Suppressor macrophage treated with lipopolysaccharide for 4 hours (primary cell): ENCODE measurements at regions not wholly inside any gene's neighbourhood (a gene's known extent, or its start where the extent isn't known, plus 50 kb on each side); places are given as distances from the start of the nearest gene placed in this dataset.

Experiments used
- DNase-seq: peaks from one replicate; pipeline ENCODE4 v3.0.0-alpha.2; 2020

DNA sequence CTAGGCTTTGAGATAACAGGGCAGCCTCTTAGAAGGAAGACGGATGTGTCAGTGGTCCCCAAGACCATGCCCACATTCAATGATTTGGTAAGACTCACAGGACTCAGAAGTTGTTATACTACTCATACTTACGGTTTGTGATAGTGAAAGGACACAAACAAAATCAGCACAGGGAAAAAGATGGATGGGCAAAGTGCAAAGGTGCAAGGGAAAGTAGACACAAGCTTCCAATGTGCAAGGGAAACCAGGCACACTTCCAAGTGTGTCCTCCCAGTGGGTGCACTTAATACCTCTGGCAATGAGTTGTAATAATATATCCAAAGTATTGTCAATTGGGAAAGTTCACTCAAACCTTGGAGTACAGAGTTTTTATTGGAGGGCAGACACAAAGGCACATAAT is 53.8 kb upstream of the VCX start:
- no peak for DNase-seq

DNA sequence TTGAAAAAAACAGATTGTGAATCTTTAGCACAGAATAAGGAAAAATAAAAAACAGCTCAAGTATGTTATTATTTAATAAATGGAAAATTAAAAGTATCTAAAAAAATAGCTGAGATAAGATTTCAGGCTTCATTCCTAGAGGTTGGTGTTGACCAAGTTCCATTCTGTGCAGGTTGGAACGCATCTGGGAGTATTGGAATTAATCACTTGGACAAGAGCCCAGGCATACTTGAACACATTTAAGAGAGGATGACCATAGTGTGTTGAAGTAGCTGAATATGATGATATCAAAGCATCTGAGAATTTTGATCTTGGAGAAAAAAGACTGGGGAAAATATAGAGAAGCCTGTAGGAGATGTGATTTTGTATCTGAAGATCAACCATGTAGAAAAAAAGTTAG is 54.6 kb upstream of the VCX start:
- DNase-seq: no peak

DNA sequence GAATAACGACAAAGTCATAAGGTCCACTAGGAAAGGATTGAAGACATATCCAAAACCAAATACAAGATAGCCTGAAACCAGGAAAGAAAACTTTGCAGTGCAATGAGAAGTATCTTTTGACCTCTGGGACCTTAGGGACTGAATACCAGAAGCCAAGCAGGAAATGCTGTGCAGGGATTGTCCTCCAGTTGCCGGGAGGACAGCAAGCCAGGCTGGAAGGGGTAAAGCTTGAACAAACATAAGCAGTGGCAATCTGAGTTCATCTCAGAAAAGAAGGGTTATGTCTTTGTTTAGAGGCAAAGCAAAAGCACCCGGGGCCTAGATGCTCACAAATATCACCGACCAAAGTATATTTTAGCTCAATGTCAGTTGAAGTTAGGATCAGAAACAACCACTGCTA is 55.3 kb upstream of the VCX start:
- DNase-seq: no peak

DNA sequence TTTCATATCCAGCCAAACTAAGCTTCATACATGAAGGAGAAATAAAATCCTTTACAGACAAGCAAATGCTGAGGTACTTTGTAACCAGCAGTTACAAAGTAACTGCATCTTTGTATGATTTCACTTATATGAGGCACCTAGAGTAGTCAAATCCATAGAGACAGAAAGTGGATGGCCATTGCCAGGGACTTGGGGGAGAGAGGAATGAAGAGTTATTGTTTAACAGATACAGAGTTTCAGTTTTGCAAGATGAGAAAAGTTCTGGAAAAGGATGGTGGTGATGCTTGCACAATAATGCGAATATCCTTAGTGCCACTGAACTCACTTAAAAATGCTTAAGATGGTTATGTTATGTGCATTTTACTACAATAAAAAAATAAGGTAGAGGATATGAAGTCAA is 58.4 kb upstream of the VCX start:
- DNase-seq: no peak

DNA sequence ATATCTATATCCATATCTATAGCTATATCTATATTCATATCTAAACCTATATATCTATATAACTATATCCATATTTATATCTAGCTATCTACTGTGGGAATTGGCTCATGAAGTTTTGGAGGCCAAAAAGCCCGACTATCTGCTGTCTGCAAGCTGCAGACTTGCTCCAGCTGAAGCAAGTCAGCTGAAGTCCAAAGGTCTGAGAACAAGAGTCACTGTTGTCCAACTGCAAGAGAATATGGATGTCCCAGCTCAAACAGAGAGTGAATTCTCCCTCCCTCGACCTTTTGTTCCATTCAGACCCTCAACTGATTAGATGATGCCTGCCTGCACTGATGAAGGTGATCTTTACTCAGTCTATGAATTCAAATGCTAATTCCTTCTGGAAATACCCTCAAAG is 63.3 kb upstream of the VCX start:
- no peak for DNase-seq

DNA sequence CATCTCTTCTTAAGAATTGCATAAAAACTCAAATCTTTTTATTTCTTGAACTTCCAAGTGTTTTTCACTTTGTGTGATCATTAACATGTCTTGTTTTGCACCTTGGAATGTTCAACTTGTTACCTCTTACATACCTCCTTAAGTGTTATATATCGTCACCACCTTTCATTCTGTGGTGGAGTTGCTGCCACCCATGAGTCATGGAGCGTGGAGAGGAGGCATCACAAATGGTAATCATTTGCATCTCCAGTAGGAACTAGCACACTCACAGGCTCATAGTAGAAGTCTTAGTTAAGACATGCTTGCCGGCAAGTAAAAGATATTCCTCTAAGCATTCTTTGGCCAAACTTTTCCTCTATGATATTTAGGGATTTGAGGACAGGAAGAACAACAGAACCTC is 67.0 kb upstream of the VCX start:
- no peak for DNase-seq

DNA sequence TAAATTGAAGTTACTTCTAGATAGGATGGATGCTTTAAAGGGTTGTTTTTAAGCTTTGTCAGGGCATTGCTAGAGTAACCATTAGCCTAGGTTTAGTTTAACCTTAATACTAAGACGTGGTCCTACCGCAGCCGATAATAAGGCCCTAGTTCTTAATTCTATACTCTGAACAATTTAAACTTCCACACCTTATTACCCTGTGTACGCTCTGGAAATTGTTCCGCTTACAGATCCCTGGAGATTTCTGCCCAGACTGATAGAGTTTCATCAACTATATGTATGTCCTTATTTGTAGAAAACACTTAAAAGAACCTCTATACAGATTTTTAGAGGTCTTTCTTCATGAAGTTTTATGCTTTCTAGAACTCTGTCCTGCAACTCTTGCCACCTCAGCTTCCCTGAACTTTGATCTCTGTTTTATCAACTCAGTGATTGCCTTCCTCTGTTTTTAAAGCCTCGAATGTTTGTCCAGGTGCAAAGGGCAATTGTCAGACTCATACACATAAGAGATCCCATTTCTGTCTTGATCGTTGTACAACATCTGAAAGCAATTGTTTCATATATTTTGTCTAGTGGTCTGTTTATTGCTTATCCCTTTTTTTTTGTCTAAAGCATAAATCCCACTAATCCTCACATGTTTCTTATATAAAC is 71.1 kb upstream of the VCX start:
- DNase-seq: no peak

DNA sequence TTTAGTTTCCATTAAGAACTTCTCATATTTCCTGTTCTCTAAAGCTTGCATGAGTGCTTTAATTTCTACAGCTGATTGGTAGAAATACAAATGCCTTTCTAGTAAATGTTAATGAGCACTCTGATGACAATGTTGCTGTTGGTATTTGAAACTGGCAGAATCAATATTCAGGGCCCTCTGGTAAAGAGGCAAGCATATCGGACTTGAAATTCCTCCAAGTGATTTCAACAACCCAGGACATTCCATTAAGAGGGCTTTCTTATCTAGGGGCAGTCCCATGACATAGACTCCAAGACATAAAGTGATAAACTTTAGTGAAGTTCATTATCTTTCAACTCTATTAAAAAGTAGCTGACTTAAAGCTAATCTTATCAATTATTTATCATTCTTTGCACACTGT is 83.1 kb upstream of the VCX start:
- DNase-seq: no peak

DNA sequence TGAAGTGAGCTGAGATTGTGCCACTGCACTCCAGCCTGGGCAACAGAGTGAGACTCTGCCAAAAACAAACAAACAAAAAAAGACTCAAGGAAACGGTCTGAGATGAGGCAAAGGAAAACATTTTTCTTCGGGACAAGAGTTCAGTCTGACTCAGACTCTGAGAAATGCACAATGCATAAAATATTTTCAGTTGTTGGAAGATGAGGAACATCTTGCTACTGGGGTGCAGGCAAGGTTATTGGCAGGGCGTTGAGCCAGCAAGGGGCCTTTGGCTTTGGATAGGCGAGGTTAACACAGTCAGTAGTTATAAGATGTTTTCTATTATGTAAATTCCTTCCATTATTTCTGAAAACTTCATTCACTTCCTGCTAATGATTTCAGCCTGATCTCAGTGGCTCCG is 96.1 kb upstream of the VCX start:
- DNase-seq: no peak

DNA sequence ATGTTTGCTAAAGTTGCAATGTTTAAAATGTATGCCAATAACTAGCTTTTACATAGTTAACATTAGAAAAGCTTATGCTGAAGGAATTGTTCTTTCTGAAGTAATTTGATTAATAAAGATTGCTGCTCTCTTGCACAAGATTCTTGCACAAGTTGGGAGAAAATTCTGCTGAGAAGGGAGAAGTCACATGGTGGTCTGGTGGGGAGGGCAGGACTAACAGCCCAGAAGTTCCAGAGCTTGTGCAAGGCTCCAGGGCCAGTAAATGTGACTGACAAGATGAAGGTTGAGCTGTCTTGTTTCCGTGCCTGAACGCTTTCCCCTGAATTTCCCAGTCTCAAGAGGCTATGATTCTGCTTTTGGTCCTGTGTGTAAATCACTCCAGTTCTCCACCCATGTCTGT is 112.9 kb upstream of the VCX start:
- DNase-seq: no peak

DNA sequence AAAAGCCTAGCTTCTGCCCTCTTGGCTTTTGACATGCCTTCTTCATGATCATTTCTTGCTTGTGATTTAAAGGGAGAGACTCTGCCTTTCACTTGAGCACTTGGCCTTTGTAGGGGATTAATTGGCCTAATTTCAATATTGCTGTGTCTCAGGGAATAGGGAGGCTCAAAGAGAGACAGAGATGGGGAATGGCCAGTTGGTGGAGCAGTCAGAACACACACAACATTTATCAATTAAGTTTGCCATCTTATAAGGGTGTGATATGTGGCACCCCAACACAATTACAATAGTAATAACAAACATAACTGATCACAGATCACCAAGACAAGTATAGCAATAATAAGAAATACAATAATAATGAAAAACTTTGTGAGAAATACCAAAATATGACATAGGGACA is 122.5 kb upstream of the VCX start:
- DNase-seq: no peak

DNA sequence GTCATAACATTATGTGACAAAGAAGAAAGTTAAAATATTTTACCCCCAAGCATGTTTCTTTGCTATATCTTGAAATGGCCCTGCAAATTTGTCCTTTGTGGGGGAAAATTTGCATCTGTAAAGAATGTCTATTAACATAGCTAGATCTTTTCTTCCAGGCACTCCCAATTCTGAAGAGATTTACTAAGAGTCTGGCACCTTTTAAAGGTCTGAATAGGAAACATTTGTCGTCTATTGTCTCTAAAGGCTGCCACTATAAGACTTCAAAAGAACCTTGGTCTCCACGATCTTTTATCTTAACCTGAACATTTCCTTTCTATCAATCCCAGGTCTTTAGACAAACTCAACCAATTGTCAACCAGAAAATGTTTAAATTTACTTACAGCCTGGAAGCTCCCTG is 128.6 kb upstream of the VCX start:
- no peak for DNase-seq

DNA sequence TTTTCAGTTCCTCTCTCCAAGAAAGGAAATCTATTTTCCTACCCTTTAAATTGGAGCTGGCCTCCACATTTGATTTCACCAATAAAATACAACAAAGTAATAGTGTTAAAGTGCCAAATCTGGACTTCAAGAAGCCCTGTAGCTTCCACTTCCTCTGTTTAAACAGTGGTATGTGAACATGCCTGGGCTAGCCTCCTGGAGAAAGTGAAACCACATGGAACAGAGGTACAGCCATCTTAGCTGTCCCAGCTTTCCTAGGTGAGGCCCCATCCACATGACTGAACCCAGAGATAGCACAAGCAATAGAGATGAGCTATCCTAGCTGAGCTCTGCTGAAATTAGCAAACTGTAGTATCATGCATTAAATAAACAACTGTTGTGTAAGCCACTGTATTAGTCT is 131.8 kb upstream of the VCX start:
- DNase-seq: no peak

DNA sequence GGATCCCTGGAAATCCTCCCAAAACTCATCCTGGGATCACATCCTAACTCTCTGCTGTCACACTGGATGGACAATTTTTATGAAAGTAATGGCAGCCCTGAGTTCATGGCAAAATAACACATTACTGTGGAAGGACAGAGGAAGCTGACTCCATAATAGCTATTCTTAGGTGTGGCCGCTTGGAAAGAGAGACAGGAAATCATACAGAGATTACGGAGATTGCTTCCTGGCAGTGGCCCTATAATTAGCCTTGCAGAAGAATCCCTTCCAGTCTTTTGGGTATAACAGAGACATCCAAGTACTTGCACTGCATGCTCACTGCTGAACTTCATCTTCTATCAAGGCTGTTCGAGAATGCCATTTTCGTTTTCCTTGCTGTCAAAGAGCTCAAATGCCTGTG is 133.1 kb upstream of the VCX start:
- no peak for DNase-seq

DNA sequence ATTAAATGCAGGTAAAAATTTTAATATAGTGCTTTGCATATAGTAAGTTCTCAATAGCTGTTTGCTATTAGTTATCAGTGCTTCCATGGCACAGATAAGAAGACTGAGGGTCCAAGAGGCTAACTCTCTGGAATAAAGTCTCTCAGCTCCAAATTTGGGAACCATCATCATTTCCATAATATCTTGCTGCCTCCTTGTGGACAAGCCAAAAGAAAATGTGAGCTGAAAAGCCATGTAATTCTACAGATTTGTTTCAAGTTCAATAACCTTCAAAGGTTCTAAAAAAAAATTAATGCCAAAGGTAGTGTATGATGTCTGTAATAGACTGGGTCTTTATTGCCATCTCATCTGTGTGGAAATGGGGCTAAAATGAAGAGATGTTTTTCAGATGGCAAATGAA is 136.9 kb upstream of the VCX start:
- no peak for DNase-seq

DNA sequence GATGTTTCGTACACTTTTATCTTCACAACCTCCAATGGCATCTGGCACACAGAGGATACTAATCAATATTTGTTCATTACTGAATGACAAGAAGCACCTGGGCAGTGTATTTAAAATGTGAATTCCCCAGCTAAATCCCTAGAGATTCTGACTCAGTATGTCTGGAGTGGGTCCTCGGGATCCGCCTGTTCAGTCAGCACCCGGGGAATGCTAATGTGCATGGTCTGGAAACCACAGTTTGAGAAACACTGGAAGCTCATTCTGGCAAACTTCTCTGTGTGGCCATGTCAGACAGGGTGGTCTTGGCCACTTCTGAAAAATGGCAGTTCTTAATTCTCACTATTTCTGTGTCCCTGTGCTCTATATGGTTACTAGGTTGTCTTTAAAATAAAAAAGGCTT is 138.8 kb upstream of the VCX start:
- no peak for DNase-seq

DNA sequence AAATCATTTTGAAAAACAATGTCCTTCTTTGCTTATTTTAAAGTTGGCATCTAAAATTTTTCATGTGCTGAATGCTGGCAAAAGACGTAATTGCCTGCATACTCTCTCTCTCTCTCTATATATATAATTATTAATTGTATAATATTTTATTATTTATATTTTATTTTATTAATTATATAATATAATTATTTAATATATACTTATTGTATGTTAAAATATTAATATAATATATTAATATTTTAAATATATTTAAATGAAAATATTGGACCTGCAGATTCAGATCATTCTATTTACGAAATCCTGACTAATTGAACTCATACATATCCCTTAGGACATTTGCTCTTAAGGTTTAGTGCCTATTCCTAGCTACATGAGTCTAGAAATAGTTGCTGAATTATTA is 144.7 kb upstream of the VCX start:
- no peak for DNase-seq

DNA sequence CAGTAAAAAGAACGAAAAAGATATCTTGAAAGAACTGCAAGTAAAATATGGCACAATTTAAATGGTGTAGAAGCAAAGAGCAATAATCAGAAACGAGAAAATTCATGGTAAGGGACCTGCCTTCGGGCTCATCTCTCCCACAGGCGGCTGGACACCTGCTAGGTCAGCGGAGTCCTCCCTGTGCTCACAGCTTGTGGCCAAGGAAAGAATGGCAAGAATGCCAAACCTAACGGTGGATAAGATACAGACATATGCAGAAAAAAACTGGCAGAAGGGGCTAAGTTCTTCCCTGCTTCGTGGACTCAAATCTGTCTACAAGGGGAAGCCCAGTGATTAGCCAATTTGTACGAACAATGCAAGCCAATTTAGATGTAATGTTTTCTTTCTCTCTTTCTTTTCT is 152.1 kb upstream of the VCX start:
- no peak for DNase-seq

DNA sequence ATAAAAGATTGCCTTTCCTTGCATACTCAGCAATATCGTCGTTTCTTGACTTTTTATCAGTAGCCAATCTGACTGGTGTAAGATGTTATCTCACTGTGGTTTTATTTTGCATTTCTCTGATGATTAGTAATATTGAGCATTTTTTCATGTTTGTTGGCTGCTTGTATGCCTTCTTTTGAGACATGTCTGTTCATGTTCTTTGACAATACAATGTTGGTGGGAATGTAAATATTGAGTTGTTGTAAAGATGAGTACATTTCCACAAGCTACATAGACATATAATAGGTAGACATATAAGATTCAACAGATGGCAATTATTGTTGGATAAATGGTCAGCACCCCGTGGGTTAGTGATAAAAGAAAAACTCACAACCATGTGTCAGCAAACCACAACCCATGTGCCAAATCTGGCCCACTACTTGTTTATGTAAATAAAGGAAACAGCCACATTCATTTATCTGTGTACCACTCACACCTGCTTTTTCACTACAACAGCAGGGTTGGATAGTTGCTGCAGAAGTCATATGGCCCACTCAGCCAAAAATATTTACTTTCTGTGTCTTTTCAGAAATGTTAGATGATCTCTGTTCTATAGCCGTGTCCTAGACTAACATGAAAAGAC is 153.1 kb upstream of the VCX start:
- DNase-seq: no peak

DNA sequence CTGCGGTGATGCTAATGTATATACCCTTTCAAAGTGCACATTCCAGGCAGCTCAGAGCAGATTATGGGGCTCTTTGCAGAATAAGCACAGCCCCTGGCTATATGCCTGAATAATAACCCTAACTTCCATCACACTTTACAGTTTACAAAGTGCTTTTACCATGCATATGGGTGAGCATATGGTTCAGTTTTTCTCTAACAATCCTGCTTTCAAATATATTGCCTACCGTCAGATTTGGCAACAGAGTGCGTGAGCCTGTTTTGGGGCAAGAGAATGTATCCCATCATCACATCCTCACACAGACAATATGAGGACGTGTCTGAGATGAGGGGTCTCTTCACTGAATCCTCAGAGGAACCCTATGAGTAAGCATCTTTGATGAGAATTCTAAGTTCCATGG is 162.8 kb upstream of the VCX start:
- DNase-seq: no peak

DNA sequence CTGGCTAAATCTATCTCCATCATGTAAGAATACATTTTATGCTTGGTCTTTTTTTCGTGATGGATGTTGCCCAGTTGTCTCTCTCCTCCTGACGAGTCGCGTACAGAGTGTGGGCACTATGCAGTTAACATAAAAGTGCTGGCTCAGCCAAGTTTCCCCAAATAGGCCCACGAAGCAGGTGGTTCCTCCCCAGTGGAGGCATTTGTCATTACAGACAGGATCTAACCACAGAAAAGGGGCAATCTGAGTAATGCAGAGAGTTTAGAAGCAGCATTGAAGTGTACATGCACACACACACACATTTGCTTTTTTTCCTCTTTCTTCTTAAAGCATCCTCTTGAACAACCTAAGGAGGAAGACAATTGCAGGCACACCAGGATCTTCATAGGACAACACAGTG is 188.7 kb upstream of the VCX start:
- no peak for DNase-seq

DNA sequence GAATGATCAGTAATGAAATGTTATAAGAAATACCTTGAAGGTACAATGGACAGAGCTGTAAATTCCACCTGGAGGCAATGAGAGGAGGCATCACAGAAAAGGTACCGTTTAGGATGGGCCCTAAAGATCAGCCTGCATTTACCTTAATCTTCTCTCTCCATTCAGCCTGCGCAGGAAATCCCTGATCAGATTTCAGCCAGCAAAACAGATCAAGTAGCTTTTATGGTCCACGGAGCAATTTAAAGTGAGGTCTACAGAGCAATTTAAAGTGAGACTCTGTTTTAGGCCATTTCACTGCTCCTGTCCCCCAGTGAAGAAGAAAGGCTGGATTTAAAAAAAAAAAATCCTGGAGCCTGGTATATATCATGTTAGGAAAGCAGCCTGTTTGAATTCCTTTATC is 195.1 kb upstream of the VCX start:
- no peak for DNase-seq

DNA sequence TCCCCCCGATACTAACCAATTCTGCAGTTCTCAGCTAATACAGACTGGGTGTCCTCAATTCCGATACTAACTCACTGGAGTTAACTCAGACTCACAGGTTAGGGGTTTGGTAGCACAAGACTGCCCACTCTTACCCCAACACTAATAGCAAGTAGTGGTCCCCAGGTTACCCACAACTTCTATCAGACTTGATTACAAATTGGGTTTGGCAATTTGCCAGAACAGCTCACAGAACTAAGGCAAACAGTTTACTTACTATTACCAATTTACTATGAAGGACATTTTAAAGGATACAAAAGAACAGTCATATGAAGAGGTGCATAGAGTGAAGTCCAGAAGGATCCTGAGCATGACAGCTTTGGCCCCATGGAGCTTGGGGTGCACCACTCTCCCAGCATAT is 201.8 kb upstream of the VCX start:
- no peak for DNase-seq

DNA sequence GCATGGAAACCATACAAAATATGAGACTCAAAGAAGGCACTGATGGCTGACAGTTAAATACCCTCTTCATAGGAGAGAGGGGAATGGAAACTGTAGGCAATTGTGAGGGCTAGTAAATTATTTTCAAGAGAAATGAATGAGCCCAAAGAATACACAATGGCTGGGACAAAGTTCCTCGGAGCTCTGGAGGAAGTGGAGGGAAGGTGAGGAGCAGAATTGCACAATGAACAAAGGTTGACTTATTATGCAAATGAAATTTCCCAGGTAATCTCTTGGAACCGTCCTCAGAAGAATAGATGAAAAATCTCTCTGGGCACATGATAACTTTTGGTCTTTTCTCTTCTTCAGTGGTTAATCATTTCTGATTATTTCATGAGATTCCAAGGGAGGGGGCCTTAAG is 202.6 kb upstream of the VCX start:
- DNase-seq: no peak

DNA sequence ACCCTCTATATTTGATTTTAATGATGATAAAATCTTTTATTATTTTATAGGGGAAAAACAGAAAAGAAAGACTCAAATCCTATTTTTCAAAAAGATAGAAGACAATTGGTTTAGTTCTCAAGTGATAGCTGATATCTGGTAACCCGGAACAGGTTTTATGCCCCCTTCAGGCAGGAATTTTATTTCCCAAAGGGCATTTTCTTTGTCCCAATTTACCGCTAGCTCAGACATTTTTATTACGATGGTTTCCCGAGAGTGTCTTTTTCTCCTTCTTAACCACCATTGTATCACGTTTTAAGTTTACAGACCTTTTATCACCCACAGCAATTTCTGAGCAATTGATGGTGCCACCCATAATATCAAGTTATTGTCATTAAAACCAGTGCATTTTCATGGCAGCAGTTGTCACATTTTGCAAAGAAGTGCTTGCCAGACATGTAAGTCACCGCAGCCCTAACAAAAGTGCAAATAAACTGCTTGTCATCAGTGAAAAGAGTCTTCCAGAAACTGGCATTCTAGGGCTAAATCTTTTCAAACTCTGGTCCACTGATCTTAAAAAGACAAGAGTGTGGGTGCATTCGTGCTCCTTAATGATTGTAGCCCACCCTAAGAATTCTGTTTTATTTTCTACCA is 204.8 kb upstream of the VCX start:
- DNase-seq: no peak
